HG03097 (cell line): ENCODE measurements at regions not wholly inside any gene's neighbourhood (a gene's known extent, or its start where the extent isn't known, plus 50 kb on each side); places are given as distances from the start of the nearest gene placed in this dataset.
"Not testable (repeated sequence)": the region's sequence is repeated elsewhere in the genome, so short reads cannot be mapped to it uniquely, and the experiment has no call there.

Experiments used
- ATAC-seq: cut with Tn5 transposase; IDR thresholded peaks from one replicate; pipeline ENCODE4 v1.9.1; 2021; ENCODE audit not compliant: unreplicated experiment, low FRiP score

GRCh38 chr2:216776066-216776850 lies 80.9 kb upstream of the IGFBP5 start:
- ATAC-seq, result no peak

- no peak for ATAC-seq
Measured at GRCh38 chr2:216775043-216775453, 79.7 kb upstream of the IGFBP5 start.

DNA sequence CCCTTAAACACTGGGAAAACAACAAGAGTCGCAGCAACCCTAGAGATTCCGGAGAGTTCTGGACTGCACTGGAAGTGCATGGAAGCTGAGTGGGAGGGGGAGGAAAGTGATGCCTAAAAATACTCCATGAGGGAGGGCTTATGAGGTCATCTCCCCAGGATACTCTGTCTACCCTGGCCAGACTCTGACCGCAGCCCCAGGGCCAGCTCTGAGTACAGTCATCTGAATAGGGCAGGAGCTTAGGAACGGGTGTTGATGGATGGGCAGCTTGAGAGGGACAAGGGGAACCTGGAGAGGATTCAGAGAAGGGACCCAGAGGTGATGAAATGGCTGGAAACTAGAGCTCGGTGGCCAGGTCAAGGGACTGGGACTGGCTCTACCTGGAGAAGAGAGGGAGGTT lies 79.3 kb upstream of the IGFBP5 start:
- ATAC-seq, result no peak

DNA sequence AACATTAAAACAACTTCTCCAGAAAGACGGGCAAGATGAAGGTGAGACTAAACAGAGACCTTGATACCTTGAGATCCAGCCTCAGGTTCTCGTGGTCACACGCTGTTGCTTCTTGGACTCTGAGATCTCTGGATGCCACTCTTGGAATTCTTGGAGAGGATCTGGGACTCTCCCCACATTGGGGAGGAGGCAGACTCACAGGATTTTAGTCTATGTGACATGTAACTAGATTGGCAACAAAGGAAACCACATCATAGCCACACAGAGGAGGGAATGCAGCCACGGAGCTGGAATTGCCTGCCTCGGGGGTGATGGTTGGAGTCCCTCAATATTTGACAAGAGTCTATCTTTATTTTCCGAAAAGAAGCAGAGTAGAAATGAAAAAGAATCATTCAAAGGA lies 78.8 kb upstream of the IGFBP5 start:
- ATAC-seq, result no peak

GRCh38 chr2:216773072-216773471 lies 77.7 kb upstream of the IGFBP5 start:
- ATAC-seq, result no peak

DNA sequence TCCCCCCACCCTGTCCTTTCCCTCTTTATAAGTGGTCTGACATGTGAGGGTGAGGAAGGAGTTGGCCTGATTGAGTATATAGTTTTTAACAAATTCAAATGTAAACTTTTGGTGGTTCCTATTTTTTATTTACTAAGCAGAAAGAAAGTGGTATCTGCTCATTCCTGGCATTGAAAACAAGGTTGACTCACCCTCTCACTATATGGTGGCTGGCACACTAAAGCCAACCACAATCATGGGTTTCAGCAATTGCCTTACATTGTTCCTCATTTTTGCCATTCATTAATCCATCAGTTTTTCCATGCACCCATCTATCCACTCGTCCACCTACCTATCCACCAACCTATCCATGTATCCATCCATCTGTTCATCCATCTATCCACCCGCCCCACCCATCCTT lies 75.4 kb upstream of the IGFBP5 start:
- no peak for ATAC-seq

- ATAC-seq, result no peak
Measured at GRCh38 chr2:216770050-216770449, 74.7 kb upstream of the IGFBP5 start.

DNA sequence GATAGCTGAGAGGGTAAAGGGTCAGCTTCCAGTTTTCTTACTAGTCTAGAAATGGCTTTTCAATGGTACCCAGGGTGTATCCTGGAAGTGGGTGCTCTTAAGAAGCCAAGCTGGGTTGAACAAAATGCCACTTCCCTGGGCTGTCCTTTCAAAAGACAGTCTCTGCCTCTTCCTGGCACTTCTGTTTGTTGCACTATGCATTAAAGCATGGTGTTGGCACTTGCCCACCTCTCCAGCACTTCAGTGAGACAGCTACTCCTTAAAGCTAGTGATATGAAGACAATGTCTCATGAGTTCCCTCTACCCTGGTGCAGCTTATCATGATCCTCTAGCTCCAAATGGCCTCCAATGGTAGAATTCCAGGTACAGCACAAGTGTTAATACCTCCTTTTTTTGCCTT lies 74.3 kb upstream of the IGFBP5 start:
- no peak for ATAC-seq

GRCh38 chr2:216768908-216769411 lies 73.6 kb upstream of the IGFBP5 start:
- ATAC-seq, result no peak

DNA sequence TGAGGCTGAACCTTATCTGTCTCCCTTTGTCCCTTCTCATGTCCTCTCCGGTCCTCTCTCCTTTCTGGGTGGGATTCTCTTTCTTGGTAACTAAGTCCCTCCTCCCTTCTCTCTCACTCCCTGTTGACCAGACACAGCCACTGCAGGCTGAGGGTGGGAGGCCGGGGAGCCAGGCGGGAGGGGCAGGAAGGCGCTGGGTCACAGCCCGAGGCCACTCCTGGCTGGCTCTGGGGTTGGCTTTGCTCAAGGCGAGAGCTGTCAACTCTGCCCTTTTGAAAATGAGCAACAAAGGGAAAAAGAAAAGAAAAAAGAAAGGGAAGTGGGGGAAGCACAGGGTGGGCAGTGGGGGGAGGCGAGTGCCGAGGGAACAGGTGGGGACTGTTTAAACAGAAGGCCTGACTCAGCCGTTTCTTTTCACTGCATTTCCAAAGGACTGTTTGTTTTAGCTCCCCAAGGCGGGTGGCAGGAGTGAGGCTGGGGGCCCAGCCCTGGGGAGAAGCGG lies 70.5 kb upstream of the IGFBP5 start:
- ATAC-seq, result no peak

- ATAC-seq, result no peak
Measured at GRCh38 chr2:216763396-216763795, 68.0 kb upstream of the IGFBP5 start.

DNA sequence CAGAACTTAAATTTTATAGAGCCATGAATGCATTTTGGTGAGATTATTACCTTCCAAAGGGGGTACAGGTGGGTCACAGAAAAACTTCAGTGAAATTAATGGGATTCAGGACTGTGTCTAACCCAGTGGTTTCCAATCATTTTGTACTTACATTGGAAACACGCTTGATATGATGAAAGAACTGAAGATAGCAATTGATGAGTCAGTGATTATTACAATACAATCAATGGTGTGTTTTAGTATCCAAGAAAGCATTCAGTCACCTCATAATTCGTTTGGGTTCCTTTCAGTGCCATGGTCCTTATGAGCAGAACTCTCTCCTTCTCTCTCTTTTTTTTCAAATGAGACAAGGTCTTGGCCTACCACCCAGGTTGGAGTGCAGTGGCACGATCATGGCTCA lies 66.5 kb upstream of the IGFBP5 start:
- ATAC-seq, result no peak

DNA sequence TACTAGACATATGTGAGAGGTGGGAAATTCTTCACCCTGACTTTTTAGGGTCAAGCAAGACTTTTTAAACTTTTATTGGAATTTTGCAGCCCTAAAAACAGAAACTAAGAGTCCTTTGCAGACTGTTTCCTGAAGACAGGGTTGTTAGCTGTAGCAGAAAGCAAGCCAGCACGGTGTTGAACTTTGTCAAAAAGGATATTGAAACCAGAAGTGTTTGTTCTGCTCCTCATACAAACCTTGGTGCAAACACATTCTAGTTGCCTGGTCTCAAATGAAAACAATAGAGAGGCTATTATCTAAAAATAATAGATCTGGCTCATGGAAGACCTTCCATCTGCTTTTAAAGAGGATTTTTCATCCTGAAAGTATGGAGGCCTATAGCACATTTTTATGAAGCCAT lies 65.8 kb upstream of the IGFBP5 start:
- ATAC-seq, result no peak

GRCh38 chr2:216758256-216759155 lies 63.2 kb upstream of the IGFBP5 start:
- ATAC-seq, result no peak

DNA sequence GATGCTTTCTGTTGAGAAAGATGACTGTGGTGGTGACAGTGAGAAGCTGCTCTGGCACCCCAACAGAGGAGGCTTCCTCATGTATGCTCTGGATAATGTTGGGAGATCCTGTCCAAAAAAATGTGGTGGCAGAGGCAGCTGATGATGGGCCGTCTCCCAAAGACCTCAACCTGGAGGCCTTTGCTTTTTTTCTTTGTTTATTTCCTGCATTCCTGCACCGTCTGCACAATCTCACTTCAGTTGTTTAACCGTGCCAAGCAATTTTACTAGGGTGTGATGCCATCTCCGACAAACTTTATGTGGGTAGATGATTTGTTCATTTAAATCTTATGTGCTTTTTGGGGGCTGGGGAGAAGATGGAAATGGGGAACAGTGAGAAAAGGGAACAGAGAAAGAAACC lies 62.2 kb upstream of the IGFBP5 start:
- ATAC-seq, result no peak

- ATAC-seq, result no peak
Measured at GRCh38 chr2:216756435-216756834, 61.1 kb upstream of the IGFBP5 start.

- no peak for ATAC-seq
Measured at GRCh38 chr2:216754812-216755211, 59.5 kb upstream of the IGFBP5 start.

- ATAC-seq, result no peak
Measured at GRCh38 chr2:216754336-216754735, 59.0 kb upstream of the IGFBP5 start.

DNA sequence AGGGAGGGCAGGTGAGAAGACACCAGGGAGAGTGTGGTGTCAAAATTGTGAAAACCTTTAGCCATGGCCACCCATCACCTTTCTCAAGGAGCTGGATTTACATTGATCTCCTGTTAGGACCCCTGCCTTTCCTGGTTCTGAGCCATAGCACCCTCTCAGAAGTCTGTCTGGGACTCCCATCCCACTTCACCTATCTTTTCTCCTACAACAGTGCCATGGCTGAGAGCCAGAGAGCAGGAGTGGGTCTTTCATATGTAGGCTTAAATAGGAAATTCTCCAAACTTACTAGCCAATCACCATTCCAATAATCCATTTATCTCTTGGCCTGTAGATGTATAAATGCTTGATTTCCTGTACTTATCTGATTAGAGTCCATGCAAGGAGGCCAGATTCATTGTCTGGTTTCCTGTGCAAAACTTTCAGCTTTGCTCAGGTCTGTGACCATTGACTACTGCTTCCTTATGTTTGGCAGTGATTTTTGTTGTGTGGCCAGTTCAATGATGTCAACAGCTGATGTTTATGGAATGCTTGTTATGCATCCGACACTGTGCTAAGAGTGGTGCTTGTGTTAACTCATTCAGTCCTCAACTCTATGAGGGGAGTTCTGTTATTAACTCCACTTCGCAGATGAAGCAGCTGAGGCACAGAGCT lies 57.6 kb upstream of the IGFBP5 start:
- no peak for ATAC-seq

GRCh38 chr2:216750750-216751149 lies 55.4 kb upstream of the IGFBP5 start:
- ATAC-seq, result not testable (repeated sequence)

DNA sequence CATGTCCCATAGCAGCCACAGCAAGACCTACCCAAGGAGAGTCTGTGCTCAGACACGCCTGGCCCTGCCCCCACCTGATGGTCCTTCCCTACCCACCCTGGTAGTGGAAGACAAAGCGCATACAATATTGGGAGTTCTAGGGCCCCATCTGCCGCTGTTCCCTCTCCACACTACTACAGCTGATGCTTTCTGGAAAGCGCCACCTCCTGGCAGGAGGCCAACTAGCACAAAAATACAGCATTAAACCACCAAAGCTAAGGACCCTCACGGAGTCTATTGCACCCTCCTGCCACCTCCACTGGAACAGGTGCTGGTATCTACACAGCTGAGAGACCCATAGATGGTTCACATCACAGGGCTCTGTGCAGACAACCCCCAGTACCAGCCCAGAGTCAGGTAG lies 50.9 kb upstream of the IGFBP5 start:
- ATAC-seq, result not testable (repeated sequence)
